Loucy (cell line): ENCODE measurements at regions not wholly inside any gene's neighbourhood (a gene's known extent, or its start where the extent isn't known, plus 50 kb on each side); places are given as distances from the start of the nearest gene placed in this dataset.

Source experiments
- EZH2phosphoT487 ChIP-seq: fragments of 200-600 bp; IDR thresholded peaks from 2 replicates; pipeline ENCODE4 v1.6.1; 2018; ENCODE audit warnings: antibody characterized with exemption, mild to moderate bottlenecking, moderate library complexity, borderline replicate concordance
- TF ChIP-seq, protein P1 (sequence below): fragments of 200-600 bp; sonication (generic); conservative IDR thresholded peaks from 2 replicates; pipeline ENCODE4 v1.5.1; 2014; ENCODE audit warnings: mild to moderate bottlenecking, antibody characterized with exemption, low read length

- TF ChIP-seq, protein P1, sequence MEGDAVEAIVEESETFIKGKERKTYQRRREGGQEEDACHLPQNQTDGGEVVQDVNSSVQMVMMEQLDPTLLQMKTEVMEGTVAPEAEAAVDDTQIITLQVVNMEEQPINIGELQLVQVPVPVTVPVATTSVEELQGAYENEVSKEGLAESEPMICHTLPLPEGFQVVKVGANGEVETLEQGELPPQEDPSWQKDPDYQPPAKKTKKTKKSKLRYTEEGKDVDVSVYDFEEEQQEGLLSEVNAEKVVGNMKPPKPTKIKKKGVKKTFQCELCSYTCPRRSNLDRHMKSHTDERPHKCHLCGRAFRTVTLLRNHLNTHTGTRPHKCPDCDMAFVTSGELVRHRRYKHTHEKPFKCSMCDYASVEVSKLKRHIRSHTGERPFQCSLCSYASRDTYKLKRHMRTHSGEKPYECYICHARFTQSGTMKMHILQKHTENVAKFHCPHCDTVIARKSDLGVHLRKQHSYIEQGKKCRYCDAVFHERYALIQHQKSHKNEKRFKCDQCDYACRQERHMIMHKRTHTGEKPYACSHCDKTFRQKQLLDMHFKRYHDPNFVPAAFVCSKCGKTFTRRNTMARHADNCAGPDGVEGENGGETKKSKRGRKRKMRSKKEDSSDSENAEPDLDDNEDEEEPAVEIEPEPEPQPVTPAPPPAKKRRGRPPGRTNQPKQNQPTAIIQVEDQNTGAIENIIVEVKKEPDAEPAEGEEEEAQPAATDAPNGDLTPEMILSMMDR = no peak
- TF ChIP-seq EZH2phosphoT487 = no peak
Observed at GRCh38 chr17:69733171-69734012, 318.9 kb downstream of the MAP2K6 start.
